ENCODE measurements at regions not wholly inside any gene's neighbourhood (a gene's known extent, or its start where the extent isn't known, plus 50 kb on each side); places are given as distances from the start of the nearest gene placed in this dataset.

DNA sequence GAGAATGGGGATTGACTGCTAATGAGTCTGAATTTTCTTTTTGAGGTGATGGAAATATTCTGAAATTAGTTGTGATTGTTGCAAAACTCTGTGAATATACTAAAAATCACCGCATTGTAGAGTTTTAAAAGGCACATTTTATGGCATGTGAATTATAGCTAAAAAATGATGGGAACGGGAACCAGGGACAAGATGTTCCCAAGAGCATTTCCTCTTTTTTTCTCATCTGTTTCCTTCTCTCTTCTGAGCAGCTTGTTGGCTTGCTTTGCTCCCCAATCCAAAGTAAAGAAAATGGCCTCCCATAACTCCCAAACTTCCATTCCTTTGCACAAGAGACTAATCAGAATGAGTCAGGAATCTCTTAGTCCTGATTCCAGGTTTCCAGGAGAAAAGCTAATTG, 459.2 kb downstream of the TSHZ3 start:
- DNase-seq, result no peak

DNA sequence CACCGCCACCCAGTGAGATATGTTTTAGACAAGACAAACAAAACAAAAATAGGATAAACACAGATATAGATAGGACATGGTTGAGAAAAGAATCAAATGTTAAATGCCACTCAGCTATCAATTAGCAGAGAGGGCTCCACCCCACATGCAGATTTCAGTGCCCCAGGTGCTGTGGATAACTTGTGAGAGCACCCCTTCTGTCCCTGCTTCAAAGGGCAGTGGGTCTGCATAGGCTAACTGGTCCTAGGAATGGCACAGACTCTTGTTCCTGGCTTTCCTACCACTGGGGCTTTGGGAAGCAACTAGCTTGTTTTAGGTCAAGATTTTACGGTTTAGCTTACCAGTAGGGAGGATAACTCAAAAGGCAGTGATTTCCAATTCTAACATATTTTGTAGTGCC, 460.3 kb downstream of the TSHZ3 start:
- DNase-seq, result no peak

DNA sequence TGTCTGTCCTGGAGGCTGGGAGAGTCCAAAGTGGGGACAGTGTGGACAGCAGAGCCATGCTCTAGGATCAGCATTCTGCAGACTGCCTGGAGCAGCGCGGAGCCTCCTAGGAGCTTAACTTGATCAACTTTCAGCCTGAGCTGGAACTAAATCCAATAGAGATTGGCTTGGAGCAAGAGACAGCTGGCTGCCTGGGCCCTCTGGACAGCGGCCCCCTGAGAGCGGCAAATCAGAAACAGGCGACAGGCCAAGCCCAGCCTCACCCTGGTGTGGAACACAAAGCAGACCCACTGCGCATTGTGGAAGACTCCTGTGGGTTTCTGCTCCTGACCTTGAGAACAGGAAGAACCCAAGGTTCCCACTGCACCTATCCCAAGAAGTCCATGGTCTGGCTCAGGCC, 462.2 kb downstream of the TSHZ3 start:
- no peak for DNase-seq

DNA sequence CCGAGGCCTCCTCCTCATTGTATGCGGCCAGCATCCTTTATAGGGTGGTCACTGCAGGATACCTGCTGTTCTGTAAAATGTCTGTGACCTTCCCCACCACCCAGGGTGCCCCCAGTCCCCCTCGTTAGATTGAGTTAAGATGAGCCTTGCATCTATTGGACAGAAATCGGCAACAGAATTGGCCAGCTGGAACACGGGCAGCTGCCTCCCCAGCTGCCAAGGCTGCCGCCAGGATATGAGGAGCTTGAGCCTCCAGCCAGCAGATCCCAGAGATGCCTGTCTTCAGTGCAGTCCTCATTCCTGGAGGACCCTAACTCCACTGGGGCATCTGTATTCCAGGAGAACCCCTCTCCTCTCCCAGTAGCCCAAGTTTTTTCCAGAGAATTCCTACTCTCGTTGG, 463.0 kb downstream of the TSHZ3 start:
- no peak for DNase-seq

DNA sequence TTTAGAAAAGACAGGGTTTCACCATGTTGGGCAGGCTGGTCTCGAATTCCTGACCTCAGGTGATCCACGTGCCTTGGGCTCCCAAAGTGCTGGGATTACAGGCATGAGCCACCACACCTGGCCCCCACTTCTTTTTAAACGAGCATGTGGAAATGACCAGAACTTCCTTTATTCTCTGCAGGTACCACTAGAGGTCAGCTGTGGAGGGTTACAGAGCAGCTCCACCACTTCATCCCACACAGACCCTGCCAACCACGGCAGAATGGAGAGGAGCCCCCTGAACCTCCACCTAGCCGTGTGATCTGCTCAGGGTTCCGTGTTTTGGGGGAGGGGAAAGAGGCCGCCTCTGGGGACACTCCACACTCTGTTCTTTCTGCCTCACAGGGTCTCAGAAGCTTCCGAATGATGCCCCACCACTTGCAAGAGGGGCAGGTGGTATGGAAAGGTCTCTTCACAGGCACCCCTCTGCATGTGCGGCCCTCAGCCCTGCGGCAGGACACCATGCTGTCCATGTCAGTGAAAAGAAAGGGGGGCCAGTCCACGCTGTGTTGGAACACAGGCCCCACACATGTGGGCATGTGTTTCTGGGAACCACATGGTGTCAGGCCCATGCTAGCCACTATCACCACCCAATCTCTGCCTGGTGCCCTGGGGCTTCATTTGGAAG, 465.0 kb downstream of the TSHZ3 start:
- no peak for DNase-seq

DNA sequence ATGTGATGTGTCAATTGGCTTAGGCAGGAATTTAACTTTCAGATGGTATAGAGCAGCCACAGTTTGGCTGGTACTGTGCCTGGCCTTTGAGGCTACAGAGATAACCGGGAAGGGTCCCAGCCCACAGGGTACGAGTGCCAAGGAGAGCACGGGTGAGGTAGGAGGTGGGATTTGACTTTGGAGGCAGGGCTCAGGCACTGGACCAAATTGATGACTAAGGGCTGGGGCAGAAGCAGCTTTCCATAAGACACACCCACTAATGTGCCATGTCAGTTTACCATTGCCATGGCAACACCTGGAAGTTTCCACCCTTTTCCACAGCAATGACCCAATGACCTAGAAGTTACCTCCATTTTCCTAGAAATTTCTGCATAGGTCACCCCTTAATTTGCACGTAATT, 466.2 kb downstream of the TSHZ3 start:
- no peak for DNase-seq

DNA sequence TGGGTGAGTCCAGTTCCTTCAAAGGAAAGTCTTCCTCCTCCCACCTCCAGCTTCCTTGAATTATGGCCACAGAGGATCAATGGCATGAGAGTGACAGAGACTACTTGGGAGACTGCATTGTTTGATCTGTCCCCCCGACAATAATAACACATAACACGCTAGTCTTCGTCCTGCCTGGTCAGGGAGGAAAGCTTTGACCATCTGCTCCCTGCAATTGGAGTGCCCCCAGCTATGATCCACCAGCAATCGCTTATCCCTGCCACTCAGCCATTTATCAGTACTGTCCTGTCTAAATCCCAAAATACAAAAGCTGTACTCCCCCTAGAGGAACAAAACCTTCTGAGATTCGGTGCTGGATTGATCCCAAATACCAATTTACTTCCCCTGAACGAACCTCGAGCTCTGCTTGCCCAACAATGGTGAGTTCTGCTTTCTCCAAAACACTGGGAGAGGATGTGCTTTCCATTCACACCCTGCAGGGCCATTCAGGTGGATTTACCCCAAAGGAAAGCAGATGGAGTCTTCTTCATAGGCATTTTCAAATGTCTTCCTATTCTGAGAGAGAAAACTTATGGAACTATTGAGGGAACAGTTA, 466.7 kb downstream of the TSHZ3 start:
- DNase-seq, result no peak

DNA sequence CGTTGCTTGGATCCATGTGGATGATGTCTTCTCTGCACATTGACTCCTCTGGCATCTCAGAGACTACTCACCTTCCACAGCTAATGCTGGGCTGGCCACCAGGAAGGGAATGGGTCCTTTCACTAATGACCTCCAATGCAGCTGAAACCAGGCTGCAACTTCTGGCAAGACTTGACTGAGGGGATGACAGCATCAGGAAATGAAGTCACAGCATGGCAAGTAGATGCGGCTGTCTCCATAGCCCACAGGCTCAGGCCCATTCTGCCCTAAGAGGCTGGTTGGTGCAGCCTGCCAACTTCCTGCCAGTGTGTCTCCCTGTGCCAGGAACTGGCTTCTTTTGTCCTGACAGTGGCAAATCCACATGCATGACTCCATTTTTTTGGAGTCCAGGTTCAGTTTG, 467.3 kb downstream of the TSHZ3 start:
- no peak for DNase-seq

DNA sequence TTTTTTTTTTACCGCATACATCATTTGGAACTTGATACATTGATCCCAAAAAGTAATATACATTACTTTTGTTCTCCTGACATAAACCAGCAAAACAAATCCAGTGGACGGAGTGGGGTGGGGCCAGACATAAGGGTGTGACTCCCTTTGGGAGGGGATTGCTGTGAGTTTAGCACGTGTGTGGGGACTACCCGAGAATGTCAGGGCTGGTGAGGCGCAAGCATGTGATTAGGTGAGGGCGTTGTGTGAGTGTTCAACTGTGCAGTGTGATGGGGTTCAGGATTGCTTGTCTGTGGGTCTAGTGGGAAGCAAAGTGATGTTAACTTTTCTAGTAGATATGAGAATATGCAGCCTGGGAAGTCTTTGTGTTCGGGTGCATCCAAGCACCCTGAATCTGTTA, 468.0 kb downstream of the TSHZ3 start:
- DNase-seq, result no peak

DNA sequence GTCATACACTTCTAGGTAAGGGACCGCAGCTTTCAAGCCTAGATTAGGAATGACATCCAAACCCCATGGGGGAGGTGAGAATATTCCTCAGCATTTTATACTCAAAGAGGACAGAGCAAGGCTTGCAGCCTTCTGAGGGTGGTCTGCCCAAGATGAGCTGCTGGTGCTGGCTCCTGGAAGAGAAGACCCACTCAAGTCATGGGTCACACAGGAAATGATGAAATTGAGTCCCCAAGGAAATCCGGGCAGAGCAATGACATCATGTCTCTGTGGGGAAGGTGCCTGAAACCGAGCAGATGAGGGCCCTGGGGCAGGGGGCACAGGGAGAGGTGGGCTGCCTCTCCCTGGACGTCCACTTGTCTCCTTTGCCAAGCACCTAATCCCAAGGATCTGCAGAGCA, 468.7 kb downstream of the TSHZ3 start:
- no peak for DNase-seq

DNA sequence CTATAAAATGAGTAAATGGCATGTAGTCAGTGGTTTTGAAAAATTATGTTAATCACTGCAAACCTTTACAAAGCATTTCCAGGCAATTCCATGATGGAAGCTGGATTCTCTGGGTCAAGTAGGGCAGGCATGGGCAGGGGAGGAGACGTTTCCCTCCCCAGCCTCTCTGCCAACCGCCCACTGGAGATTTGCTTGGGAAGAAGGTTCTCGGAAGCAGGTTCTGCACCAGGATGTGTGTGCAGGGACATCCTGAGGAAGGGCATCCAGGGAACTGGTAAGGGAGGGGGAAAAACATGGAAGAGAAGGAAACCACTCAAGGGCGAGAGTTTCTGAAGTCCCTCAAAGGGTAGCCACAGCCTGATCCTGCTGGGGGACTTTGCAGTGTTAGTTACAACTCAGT, 469.1 kb downstream of the TSHZ3 start:
- DNase-seq, result no peak

DNA sequence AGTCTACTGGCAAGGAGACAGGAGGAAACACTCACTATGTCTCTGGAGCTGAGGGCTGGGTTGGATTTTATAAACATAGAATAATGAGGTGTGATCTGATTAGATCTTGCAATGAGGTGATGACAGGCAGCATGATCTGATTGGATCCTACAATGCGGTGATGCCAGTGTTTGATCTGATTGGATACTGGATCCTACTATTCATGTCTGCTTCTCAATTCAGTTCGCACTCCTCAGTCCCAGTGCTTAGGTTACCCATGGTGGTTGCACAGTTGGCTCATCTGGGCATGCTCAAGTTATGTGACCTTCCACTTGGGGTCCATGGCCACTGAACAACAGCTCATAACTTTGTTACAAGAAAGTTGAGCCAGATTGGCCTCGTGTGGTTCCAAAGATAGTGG, 469.5 kb downstream of the TSHZ3 start:
- DNase-seq, result no peak

DNA sequence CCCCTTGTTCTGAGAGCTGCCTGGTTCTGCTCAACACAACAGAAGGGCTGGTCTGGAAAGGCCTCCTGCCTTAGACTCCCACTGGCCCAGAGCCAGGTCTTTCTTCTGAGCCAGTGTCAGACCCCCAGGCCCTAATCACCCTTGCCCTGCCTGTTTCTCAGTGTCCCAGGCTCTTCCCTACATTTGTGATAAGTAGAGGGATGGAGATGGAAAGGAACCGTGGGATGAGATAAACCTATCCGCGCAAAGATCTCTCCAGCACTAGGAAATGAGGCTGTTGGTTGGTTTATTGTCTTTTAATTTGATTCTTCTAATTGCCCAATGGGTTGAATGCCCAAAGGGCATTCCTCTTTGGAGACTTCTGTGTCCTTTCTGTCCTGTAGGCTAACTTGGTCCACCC, 470.0 kb downstream of the TSHZ3 start:
- DNase-seq, result no peak

DNA sequence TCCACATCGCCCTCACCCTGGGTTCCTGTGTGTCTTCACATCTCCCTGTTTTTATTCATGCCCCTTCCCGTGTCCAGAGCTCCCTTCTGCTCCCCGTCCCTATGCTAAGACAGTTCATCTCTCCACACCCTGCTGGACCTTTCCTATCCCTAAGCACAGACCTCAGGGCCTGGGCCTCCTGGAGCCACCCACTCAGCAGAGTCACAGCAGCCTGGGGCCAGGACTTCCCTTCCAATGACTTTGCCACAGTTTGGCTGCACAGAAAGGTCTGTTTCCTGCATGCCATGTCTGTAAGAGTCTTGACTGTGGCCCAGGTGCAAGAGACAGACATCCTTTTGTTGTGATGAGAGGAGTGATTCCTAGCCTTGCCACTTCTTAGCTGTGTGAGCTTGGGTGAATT, 470.7 kb downstream of the TSHZ3 start:
- DNase-seq, result no peak

DNA sequence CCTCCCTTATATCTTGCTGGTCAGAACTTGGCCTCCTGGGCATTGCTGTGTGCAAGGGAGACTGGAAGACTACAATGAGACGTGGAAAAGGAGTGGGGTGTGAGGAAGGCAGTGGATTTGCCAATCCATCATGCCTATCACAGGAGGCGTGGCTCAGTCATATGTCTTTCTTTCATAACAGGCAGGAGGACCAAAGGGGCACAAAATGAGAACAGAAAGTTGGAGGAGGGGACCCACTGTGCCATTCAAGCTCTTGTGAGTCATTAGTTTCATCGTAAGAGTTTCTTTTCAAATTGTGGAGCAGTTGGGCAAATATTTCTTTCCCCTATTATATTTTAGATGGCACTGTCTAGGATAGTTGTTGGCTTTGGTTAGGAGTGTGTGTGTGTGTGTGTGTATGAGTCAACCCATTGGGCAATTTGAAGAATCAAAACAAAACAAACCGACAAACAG, 471.5 kb downstream of the TSHZ3 start:
- no peak for DNase-seq

DNA sequence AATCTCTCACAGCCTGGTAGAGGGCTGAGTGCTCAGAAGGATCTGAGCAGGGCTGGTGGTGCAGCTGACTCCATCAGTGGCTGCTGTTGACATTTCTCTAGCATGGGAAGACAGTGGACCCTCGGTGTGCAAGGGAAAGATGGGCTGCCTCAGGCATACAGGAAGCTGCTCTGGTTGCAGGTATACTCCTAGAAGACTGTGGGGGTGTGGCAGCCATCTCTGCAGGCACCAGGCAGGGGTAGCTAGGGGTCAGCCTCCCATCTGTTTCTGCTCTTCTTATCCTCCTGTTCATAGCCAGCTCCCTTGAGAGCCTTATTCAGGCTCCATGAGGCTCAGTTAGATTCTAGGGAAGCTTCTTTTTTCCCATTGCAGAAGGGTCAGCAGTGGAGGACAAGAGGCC, 475.5 kb downstream of the TSHZ3 start:
- no peak for DNase-seq

DNA sequence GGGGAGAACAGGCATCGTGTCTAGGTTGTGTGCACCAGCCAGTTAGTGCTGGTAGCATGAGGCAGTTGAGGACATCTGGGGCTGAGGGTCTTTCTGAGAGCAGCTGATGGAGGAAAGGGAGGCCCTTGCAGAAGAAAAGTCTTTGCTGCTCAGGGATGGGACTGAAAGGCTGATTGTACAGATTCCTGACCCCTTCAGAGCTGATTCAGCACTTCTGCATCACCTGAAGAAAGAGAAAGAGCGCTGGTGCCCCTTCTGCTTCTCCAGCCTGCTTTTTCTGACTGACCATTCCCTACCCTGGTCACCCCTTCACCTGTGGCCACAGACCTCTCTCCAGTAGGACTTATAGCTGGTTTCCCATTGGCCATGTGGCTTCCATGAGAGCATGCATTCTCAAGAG, 476.2 kb downstream of the TSHZ3 start:
- DNase-seq, result no peak

DNA sequence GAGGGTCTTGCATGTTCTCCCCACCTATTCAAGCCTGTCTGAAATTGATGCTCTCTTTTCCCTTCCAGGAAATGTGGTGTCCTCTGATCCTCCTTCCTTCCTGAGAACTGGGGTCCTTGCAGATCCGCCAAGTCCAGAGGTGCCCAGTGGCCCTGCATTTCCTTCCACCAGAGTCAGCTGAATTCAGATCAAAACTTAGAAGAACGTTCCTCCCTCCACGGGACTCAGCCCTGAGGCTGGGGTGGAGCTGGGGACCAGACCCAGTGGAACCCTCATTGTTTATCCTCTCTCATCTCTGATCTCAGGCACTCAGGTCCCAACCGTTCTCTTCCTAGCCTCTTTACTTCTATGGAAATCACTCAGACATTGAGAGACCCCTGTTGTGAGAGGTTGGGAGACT, 477.3 kb downstream of the TSHZ3 start:
- no peak for DNase-seq

DNA sequence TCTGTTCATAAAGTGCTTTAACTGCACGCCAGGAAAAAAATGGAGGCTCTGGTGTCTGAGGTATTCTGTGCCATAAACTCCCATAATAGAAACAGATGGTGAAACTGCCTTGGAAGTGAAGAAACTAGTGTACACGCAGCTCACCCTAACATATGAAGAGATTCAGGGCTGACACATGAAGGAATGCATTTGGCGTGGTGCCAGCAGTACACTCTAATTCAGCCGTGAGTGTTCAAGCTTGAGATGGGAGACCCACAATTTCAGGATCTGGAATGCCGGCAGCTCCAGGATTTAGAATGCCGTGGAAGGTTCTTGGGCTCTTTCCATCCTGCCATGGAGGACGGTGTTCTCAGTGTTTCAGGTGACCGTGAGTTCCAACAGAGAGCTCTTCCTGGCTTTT, 478.4 kb downstream of the TSHZ3 start:
- no peak for DNase-seq

DNA sequence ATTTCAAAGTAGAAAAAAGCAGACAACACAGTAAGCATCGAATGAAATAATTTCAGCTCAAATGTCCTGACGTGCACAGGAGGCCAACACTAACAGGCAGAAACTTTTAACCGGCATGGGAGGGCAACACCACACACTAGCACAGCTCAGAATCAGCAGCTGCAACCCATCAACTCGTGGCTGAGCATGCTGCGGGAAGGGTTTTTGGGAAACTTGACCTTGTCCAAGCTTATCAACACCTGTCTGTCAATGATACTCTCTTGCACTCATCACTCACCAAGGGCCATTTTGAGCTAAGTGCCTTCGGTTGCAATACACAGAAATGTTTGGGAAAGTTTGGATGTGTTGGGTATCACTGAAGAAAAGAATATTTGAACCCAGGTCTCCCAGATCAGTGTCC, 483.7 kb downstream of the TSHZ3 start:
- DNase-seq, result no peak

DNA sequence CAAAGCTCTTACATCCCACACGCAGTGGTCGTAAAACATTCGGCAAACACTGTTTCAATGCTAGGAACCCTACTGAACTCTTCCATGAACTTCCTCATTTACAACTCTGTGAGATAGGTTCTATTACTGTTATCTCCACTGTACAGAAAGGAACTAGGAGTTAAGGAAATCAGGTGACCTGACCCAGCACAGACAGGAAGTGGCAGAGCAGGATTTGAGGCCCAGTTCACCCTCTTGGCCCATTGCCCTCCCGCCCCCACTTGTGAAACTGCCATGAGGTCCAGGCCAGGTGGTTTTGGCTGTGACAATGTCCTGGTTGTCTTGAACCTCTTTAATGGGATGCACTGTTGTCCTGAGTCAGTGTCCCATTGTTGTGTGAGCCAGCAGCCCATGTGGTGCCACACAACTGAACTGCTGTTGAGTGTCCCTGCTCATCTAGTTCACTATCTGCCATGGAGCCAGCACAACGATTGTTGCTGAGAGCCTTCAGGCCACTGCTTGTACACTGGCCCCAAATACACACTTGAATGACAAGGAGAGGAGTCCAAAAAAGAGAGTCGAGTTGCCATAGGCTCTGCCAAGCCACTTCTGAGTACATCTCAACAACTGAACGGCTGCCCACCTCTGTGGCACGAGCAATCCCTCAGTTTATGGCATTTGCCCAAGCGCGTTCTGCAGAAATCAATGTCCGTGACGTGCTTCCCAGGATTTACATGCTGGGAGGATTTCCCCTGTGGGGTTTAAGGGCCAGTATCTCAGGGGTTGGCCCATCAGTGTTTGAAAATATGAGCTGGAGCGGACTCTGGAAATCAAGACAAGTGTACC, 484.6 kb downstream of the TSHZ3 start:
- DNase-seq, result no peak

DNA sequence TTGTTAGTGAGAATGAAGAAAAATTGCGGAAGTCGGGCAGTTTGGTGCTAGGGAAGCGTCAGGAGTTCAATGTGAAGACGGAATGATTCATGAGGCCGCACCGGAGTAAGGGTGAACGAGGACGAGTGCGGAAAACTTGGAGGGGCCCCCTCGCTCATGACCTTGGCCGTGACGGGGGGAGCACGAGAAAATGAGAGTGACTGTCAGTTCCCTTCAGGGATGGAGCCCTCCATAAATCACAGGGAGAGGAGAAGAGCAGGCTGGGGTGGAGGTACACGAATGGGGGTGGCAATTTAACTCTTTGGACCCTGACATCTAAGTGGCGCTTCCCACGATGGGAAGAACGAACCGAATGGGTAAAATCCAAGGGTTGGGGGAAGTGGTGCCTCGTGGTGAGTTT, 486.4 kb downstream of the TSHZ3 start:
- no peak for DNase-seq

DNA sequence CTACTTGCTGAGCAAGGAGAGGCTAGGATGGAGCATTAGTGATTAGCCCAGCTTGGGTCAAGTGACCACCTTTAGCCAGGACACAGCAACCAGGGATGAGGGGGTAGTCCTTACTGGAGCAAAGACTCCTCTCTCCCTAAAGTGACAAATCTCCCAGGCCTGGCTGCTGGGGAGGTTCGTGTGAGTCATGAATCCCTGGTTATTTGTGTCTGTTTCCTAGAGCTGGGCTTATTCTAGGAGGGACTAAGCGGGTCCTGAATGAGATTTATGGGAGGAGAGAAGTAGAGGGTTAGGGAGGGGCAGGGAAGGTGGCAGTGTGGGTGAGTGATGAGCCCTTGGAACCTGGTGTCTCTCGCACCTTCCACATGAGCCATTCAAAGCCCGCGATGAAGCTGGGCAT, 487.3 kb downstream of the TSHZ3 start:
- DNase-seq, result no peak

DNA sequence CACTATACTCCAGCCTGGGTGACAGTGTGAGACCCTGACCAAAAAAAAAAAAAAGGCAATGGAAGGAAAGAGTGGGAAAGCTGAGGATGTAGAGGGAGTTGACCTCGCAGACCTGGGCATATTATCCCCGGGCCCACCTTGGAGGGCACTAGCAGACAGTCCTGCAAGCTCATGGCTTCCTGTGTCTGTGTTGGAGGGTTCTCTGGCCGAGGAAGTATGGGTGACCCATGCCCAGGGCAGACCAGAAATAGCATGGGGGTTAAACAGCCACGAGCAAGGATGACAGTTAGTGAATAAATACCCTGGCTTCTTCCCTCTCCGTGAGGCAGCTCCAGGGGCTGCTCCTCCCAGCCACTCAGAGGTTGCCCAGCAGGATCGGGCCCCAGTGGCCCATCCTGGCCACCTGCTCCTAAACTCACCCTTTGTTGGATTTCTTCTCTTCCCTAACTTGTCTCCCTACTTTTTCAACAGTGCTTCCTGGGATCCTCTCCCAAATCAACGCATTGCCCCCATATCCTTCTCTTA, 485.8 kb downstream of the ZNF536 start:
- no peak for DNase-seq
